ENCODE measurements at regions not wholly inside any gene's neighbourhood (a gene's known extent, or its start where the extent isn't known, plus 50 kb on each side); places are given as distances from the start of the nearest gene placed in this dataset.

GRCh38 chr13:68428292-68428691 is 1198.2 kb upstream of the PCDH9 start:
- DNase-seq: no peak

GRCh38 chr13:68417801-68418200 is 1187.7 kb upstream of the PCDH9 start:
- no peak for DNase-seq

- DNase-seq: no peak
Measured at GRCh38 chr13:68410007-68410406, 1179.9 kb upstream of the PCDH9 start.

- no peak for DNase-seq
Measured at GRCh38 chr13:68390987-68391386, 1160.9 kb upstream of the PCDH9 start.

GRCh38 chr13:68386808-68387207 is 1156.7 kb upstream of the PCDH9 start:
- DNase-seq: no peak

- DNase-seq: no peak
Measured at GRCh38 chr13:68380041-68380973, 1150.2 kb upstream of the PCDH9 start.

GRCh38 chr13:68378294-68378693 is 1148.2 kb upstream of the PCDH9 start:
- DNase-seq: no peak

GRCh38 chr13:68375004-68375403 is 1144.9 kb upstream of the PCDH9 start:
- no peak for DNase-seq

GRCh38 chr13:68369739-68370138 is 1139.6 kb upstream of the PCDH9 start:
- DNase-seq: no peak

GRCh38 chr13:68368922-68369321 is 1138.8 kb upstream of the PCDH9 start:
- no peak for DNase-seq

- DNase-seq: no peak
Measured at GRCh38 chr13:68359105-68359504, 1129.0 kb upstream of the PCDH9 start.

- DNase-seq: no peak
Measured at GRCh38 chr13:68358294-68358705, 1128.2 kb upstream of the PCDH9 start.

GRCh38 chr13:68350554-68350953 is 1120.4 kb upstream of the PCDH9 start:
- no peak for DNase-seq

GRCh38 chr13:68347220-68347619 is 1117.1 kb upstream of the PCDH9 start:
- DNase-seq: no peak

- no peak for DNase-seq
Measured at GRCh38 chr13:68345963-68346531, 1115.9 kb upstream of the PCDH9 start.

GRCh38 chr13:68323124-68323523 is 1093.0 kb upstream of the PCDH9 start:
- no peak for DNase-seq

GRCh38 chr13:68319384-68319783 is 1089.2 kb upstream of the PCDH9 start:
- no peak for DNase-seq

GRCh38 chr13:68304286-68304893 is 1074.3 kb upstream of the PCDH9 start:
- no peak for DNase-seq

- DNase-seq: no peak
Measured at GRCh38 chr13:68293631-68294030, 1063.5 kb upstream of the PCDH9 start.

GRCh38 chr13:68292601-68293000 is 1062.5 kb upstream of the PCDH9 start:
- DNase-seq: no peak

- DNase-seq: no peak
Measured at GRCh38 chr13:68291595-68291994, 1061.5 kb upstream of the PCDH9 start.

GRCh38 chr13:68275758-68276157 is 1045.6 kb upstream of the PCDH9 start:
- no peak for DNase-seq

GRCh38 chr13:68272652-68273051 is 1042.5 kb upstream of the PCDH9 start:
- no peak for DNase-seq

- DNase-seq: no peak
Measured at GRCh38 chr13:68264692-68265091, 1034.6 kb upstream of the PCDH9 start.
